WTC11 (cell line): ENCODE measurements at regions not wholly inside any gene's neighbourhood (a gene's known extent, or its start where the extent isn't known, plus 50 kb on each side); places are given as distances from the start of the nearest gene placed in this dataset.

Source experiments
- ATAC-seq: fragments of 200-7000 bp; cut with Tn5 transposase; 2 replicates; pipeline ENCODE4 v1.10.0; 2021; ENCODE audit warnings: mild to moderate bottlenecking, moderate library complexity
- CTCF ChIA-PET: fragments of 300-600 bp; sonication (Branson Sonifier 250); formaldehyde crosslinking; loops from one replicate; lab custom pipeline; 2021; ENCODE audit warnings: antibody characterized with exemption; lab: Charles Lee
- POLR2A ChIA-PET: fragments of 350-600 bp; sonication (Branson Sonifier 250); formaldehyde crosslinking; loops from one replicate; lab custom pipeline; 2021; ENCODE audit warnings: antibody characterized with exemption; lab: Charles Lee
- DNase-seq: peaks from one replicate; pipeline ENCODE4 v3.0.0; 2021; ENCODE audit warnings: low spot score
- H3K27ac Mint-ChIP-seq: 2 replicates; pipeline ENCODE4 v1.8.0; 2021; ENCODE audit warnings: mixed read lengths
- H3K27me3 Mint-ChIP-seq: 2 replicates; pipeline ENCODE4 v1.8.0; 2021; ENCODE audit warnings: low read depth, mild to moderate bottlenecking, moderate library complexity, mixed read lengths
- H3K36me3 Mint-ChIP-seq: 2 replicates; pipeline ENCODE4 v1.8.0; 2021; ENCODE audit warnings: mixed read lengths
- H3K4me1 Mint-ChIP-seq: 2 replicates; pipeline ENCODE4 v1.8.0; 2022; ENCODE audit warnings: mixed read lengths
- H3K4me3 Mint-ChIP-seq: 2 replicates; pipeline ENCODE4 v1.8.0; 2021; ENCODE audit warnings: mild to moderate bottlenecking, moderate library complexity, mixed read lengths
- H3K9me3 Mint-ChIP-seq: 2 replicates; pipeline ENCODE4 v1.8.0; 2021; ENCODE audit warnings: mixed read lengths
- ETV6 ChIP-seq: sonication (generic); formaldehyde crosslinking; IDR thresholded peaks from 2 replicates; pipeline ENCODE4 v1.8.1; 2022; ENCODE audit warnings: mild to moderate bottlenecking, missing genetic modification reagents
- IRF1 ChIP-seq: sonication (generic); formaldehyde crosslinking; IDR thresholded peaks from 2 replicates; pipeline ENCODE4 v1.8.0; 2023; ENCODE audit warnings: missing genetic modification reagents
- KAT7 ChIP-seq: sonication (generic); formaldehyde crosslinking; IDR thresholded peaks from 2 replicates; pipeline ENCODE4 v1.8.1; 2023; ENCODE audit warnings: missing genetic modification reagents, mild to moderate bottlenecking, borderline replicate concordance
- NFATC4 ChIP-seq: fragments of 250-450 bp; sonication (Bioruptor Pico); IDR thresholded peaks from 2 replicates; pipeline ENCODE4 v1.9.0; 2021; ENCODE audit warnings: mild to moderate bottlenecking
- NFE2L1 ChIP-seq: sonication (generic); formaldehyde crosslinking; IDR thresholded peaks from 2 replicates; pipeline ENCODE4 v1.8.1; 2023; ENCODE audit warnings: missing genetic modification reagents
- OVOL2 ChIP-seq: fragments of 250-450 bp; sonication (Bioruptor Pico); IDR thresholded peaks from 2 replicates; pipeline ENCODE4 v1.9.0; 2021; ENCODE audit warnings: mild to moderate bottlenecking, borderline replicate concordance
- SOX15 ChIP-seq: fragments of 250-450 bp; sonication (Bioruptor Pico); IDR thresholded peaks from 2 replicates; pipeline ENCODE4 v1.9.0; 2021; ENCODE audit warnings: mild to moderate bottlenecking
- USF2 ChIP-seq: sonication (generic); formaldehyde crosslinking; IDR thresholded peaks from 2 replicates; pipeline ENCODE4 v1.8.1; 2023; ENCODE audit warnings: mild to moderate bottlenecking, missing genetic modification reagents, moderate library complexity
- ZNF219 ChIP-seq: sonication (generic); formaldehyde crosslinking; IDR thresholded peaks from 2 replicates; pipeline ENCODE4 v1.8.0; 2023; ENCODE audit warnings: missing genetic modification reagents, mild to moderate bottlenecking, borderline replicate concordance
- TF ChIP-seq, protein P1 (sequence below): sonication (generic); formaldehyde crosslinking; IDR thresholded peaks from 2 replicates; pipeline ENCODE4 v1.8.0; 2022; ENCODE audit warnings: mild to moderate bottlenecking, missing genetic modification reagents
- TF ChIP-seq, protein P2 (sequence below): sonication (generic); formaldehyde crosslinking; IDR thresholded peaks from 2 replicates; pipeline ENCODE4 v1.8.1; 2023; ENCODE audit warnings: mild to moderate bottlenecking, missing genetic modification reagents
- TF ChIP-seq, protein P3 (sequence below): sonication (generic); formaldehyde crosslinking; IDR thresholded peaks from 2 replicates; pipeline ENCODE4 v1.8.1; 2022; ENCODE audit warnings: mild to moderate bottlenecking, missing genetic modification reagents, moderate library complexity, borderline replicate concordance

GRCh38 chr11:106621484-106621883 lies 396.8 kb downstream of the GUCY1A2 start:
- CTCF ChIA-PET, result interaction anchor here (1.3 kb wide), 1 partner anchor 68 kb away, joined by 3 read pairs; no protein-coding TSS in a partner anchor
- no peak overlapping the region for H3K4me3 Mint-ChIP-seq
- peaks cover 8% of the 10 kb centered on the region for H3K4me1 Mint-ChIP-seq
- peaks cover 3% of the 10 kb centered on the region; the same call in 1 of the 2 replicates for H3K9me3 Mint-ChIP-seq
- ATAC-seq, result no peak
- no peak for DNase-seq
- no peaks in the 10 kb centered on the region for H3K27me3 Mint-ChIP-seq
- H3K27ac Mint-ChIP-seq, result no peak overlapping the region
- no peaks in the 10 kb centered on the region for H3K36me3 Mint-ChIP-seq
- POLR2A ChIA-PET, result no interaction called here
- no peak for TF ChIP-seq ZNF219
- TF ChIP-seq, protein P1, sequence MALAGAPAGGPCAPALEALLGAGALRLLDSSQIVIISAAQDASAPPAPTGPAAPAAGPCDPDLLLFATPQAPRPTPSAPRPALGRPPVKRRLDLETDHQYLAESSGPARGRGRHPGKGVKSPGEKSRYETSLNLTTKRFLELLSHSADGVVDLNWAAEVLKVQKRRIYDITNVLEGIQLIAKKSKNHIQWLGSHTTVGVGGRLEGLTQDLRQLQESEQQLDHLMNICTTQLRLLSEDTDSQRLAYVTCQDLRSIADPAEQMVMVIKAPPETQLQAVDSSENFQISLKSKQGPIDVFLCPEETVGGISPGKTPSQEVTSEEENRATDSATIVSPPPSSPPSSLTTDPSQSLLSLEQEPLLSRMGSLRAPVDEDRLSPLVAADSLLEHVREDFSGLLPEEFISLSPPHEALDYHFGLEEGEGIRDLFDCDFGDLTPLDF (CRISPR knock-in tag), result no peak
- TF ChIP-seq, protein P2, sequence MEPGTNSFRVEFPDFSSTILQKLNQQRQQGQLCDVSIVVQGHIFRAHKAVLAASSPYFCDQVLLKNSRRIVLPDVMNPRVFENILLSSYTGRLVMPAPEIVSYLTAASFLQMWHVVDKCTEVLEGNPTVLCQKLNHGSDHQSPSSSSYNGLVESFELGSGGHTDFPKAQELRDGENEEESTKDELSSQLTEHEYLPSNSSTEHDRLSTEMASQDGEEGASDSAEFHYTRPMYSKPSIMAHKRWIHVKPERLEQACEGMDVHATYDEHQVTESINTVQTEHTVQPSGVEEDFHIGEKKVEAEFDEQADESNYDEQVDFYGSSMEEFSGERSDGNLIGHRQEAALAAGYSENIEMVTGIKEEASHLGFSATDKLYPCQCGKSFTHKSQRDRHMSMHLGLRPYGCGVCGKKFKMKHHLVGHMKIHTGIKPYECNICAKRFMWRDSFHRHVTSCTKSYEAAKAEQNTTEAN (CRISPR knock-in tag), result no peak
- no peak for TF ChIP-seq NFE2L1 (CRISPR knock-in tag)
- no peak for TF ChIP-seq USF2 (CRISPR knock-in tag)
- TF ChIP-seq IRF1 (CRISPR knock-in tag), result no peak
- TF ChIP-seq NFATC4 (CRISPR knock-in tag), result no peak
- TF ChIP-seq, protein P3, sequence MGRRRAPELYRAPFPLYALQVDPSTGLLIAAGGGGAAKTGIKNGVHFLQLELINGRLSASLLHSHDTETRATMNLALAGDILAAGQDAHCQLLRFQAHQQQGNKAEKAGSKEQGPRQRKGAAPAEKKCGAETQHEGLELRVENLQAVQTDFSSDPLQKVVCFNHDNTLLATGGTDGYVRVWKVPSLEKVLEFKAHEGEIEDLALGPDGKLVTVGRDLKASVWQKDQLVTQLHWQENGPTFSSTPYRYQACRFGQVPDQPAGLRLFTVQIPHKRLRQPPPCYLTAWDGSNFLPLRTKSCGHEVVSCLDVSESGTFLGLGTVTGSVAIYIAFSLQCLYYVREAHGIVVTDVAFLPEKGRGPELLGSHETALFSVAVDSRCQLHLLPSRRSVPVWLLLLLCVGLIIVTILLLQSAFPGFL, result no peak
- TF ChIP-seq ETV6 (CRISPR knock-in tag), result no peak
- TF ChIP-seq SOX15 (CRISPR knock-in tag), result no peak
- TF ChIP-seq KAT7, result no peak
- TF ChIP-seq OVOL2 (CRISPR knock-in tag), result no peak
